ENCODE measurements at regions not wholly inside any gene's neighbourhood (a gene's known extent, or its start where the extent isn't known, plus 50 kb on each side); places are given as distances from the start of the nearest gene placed in this dataset.

DNA sequence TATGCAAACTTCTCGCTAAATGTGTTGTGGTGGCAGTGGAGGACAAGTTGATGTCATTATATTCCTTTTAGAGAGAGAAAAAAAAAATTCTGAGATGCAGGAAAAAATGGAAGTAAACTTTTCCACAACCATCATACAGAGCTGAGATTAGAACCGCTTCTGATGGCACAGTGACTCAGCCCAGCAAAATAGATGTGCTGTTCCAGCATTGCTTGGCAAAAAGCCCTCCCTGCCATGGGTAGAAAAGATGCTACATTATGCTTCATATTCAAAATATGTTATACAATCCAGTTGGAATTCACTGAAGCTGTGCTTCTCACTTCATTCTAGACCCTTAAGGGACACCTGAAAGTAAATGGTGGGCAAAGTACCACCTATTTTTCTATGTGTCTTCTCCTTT, 1047.6 kb upstream of the FANCL start:
- intact Hi-C loops (cut with DNase I) = no loop called here

GRCh38 chr2:59282374-59283057, 1041.4 kb upstream of the FANCL start:
- Histone ChIP-seq H3K27me3 (no peaks in the 10 kb centered on the region), H3K4me3 (no peak overlapping the region), H3K27ac (no peak overlapping the region), H3K9me3 (no peaks in the 10 kb centered on the region), H3K4me1 (no peaks in the 10 kb centered on the region), H3K9ac (ENCODE audit: low read depth in 2 of 2, low read length in 2 of 2) (no peak overlapping the region), H3K36me3 (no peaks in the 10 kb centered on the region)
- intact Hi-C loops (cut with DNase I) = no loop called here
- TF ChIP-seq, protein P1, sequence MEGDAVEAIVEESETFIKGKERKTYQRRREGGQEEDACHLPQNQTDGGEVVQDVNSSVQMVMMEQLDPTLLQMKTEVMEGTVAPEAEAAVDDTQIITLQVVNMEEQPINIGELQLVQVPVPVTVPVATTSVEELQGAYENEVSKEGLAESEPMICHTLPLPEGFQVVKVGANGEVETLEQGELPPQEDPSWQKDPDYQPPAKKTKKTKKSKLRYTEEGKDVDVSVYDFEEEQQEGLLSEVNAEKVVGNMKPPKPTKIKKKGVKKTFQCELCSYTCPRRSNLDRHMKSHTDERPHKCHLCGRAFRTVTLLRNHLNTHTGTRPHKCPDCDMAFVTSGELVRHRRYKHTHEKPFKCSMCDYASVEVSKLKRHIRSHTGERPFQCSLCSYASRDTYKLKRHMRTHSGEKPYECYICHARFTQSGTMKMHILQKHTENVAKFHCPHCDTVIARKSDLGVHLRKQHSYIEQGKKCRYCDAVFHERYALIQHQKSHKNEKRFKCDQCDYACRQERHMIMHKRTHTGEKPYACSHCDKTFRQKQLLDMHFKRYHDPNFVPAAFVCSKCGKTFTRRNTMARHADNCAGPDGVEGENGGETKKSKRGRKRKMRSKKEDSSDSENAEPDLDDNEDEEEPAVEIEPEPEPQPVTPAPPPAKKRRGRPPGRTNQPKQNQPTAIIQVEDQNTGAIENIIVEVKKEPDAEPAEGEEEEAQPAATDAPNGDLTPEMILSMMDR (IDR thresholded peaks at IDR 0.05) = no peak
- DNase-seq = no peak

More for the DNA sequence above, 1047.6 kb upstream of the FANCL start:
- Histone ChIP-seq H3K36me3 (no peaks in the 10 kb centered on the region), H3K9ac (ENCODE audit: low read depth in 2 of 2, low read length in 2 of 2) (no peak overlapping the region), H3K27me3 (no peaks in the 10 kb centered on the region), H3K9me3 (no peaks in the 10 kb centered on the region), H3K27ac (no peak overlapping the region), H3K4me1 (no peaks in the 10 kb centered on the region), H3K4me3 (no peak overlapping the region)
- DNase-seq = no peak
- TF ChIP-seq, protein P1 (IDR thresholded peaks at IDR 0.05) = no peak

DNA sequence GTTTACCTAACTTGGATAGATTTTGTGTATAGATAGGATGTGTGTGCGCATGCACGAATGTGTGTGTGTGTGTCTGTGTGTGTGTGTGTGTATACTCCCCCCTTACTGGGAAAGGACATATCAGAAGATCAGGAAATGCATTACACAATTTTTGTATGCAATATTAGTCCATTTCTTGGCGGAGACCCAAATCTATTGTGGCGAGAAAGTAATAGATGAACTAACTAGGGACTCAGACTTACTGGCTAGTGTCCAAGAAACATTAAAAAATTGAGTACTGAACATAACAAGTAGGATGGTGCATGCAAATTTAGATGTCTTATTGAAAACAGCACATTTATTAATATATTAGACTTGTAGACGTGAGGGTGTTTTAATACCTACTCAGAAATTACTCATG, 1036.5 kb upstream of the FANCL start:
- H3K9ac ChIP-seq (ENCODE audit: low read depth in 2 of 2, low read length in 2 of 2) = no peak overlapping the region
- H3K36me3 ChIP-seq = no peaks in the 10 kb centered on the region
- H3K9me3 ChIP-seq = no peaks in the 10 kb centered on the region
- no peak overlapping the region for H3K27ac ChIP-seq
- no peak overlapping the region for H3K4me3 ChIP-seq
- H3K27me3 ChIP-seq = no peaks in the 10 kb centered on the region
- intact Hi-C loops (cut with DNase I) = no loop called here
- TF ChIP-seq, protein P1 (IDR thresholded peaks at IDR 0.05) = no peak
- H3K4me1 ChIP-seq = no peaks in the 10 kb centered on the region
- no peak for DNase-seq

DNA sequence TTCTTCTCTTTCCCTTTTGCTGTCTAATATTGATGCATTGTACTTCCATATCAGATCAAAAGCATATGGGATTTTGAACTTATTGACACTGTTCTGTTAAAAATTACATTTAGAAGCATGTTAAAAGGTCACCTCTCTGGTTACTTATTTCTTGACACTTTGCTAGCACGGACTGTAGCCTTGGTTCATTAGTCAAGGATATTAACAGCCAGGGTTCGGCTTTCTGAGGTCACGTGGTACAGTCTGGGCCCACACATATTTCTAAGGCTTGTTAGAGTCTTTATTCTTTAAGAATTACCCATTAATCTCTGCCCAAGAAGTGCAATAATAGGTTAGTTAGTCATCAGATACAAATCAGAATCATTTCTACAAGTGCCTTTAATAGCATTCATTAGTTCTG, 1035.8 kb upstream of the FANCL start:
- no peaks in the 10 kb centered on the region for H3K27me3 ChIP-seq
- no peaks in the 10 kb centered on the region for H3K9me3 ChIP-seq
- no peak for DNase-seq
- no peak overlapping the region for H3K4me3 ChIP-seq
- TF ChIP-seq, protein P1 (IDR thresholded peaks at IDR 0.05) = no peak
- intact Hi-C loops (cut with DNase I) = no loop called here
- no peak overlapping the region for H3K27ac ChIP-seq
- H3K36me3 ChIP-seq = no peaks in the 10 kb centered on the region
- no peak overlapping the region for H3K9ac ChIP-seq (ENCODE audit: low read depth in 2 of 2, low read length in 2 of 2)
- no peaks in the 10 kb centered on the region for H3K4me1 ChIP-seq

GRCh38 chr2:59276033-59276432, 1034.9 kb upstream of the FANCL start:
- H3K4me1 ChIP-seq = no peaks in the 10 kb centered on the region
- H3K27ac ChIP-seq = no peak overlapping the region
- intact Hi-C loops (cut with DNase I) = no loop called here
- H3K9ac ChIP-seq (ENCODE audit: low read depth in 2 of 2, low read length in 2 of 2) = no peak overlapping the region
- H3K27me3 ChIP-seq = no peaks in the 10 kb centered on the region
- H3K36me3 ChIP-seq = no peaks in the 10 kb centered on the region
- DNase-seq = no peak
- no peak overlapping the region for H3K4me3 ChIP-seq
- TF ChIP-seq, protein P1 (IDR thresholded peaks at IDR 0.05) = no peak
- H3K9me3 ChIP-seq = no peaks in the 10 kb centered on the region
